SK-N-SH (cell line): ENCODE measurements at regions not wholly inside any gene's neighbourhood (a gene's known extent, or its start where the extent isn't known, plus 50 kb on each side); places are given as distances from the start of the nearest gene placed in this dataset.

Experiments used
- CTCF ChIA-PET: fragments of 300-600, 350-600 bp; formaldehyde crosslinking; extraction: SDS; loops from one replicate; lab custom pipeline; 2021; lab: Yijun Ruan, JAX
- POLR2A ChIA-PET: fragments of 350-600 bp; sonication (Branson Sonifier 250); formaldehyde crosslinking; extraction: SDS; loops from one replicate; lab custom pipeline; 2020; ENCODE audit warnings: antibody characterized with exemption, inconsistent platforms; lab: Yijun Ruan, JAX
- DNase-seq: peaks from one replicate; pipeline ENCODE4 v3.0.0; 2012
- H2AFZ ChIP-seq: fragments of 200-600 bp; sonication (generic); 2 replicates; pipeline ENCODE4 v1.8.1; 2016; ENCODE audit warnings: antibody characterized with exemption, mild to moderate bottlenecking, low read depth
- H3F3A ChIP-seq: fragments of 200-600 bp; sonication (generic); replicated peaks from 2 replicates; pipeline ENCODE3; 2016; ENCODE audit warnings: antibody characterized with exemption, mild to moderate bottlenecking; ENCODE audit not compliant: insufficient read depth
- H3K27ac ChIP-seq, 2 experiments: fragments of 200-500 bp in 1 of 2; fragments of 200-600 bp in 1 of 2; sonication (Bioruptor generic) in 1 of 2; sonication (generic), shearing (Covaris generic) in 1 of 2; 2 replicates each; pipeline versions ENCODE4 v1.5.1 to v1.6.1; 2014 to 2016; ENCODE audit warnings: low read depth in 2 of 2, inconsistent platforms in 1 of 2, low read length in 1 of 2, mild to moderate bottlenecking in 1 of 2, mixed read lengths in 1 of 2
- H3K27me3 ChIP-seq: fragments of 200-600 bp; sonication (generic), shearing (Covaris generic); 2 replicates; pipeline ENCODE4 v1.6.1; 2016; ENCODE audit warnings: mixed run types; ENCODE audit not compliant: insufficient read depth
- H3K36me3 ChIP-seq, 2 experiments: fragments of 200-500 bp in 1 of 2; fragments of 200-600 bp in 1 of 2; sonication (Bioruptor generic) in 1 of 2; sonication (generic) in 1 of 2; replicated peaks in 1 of 2; 2 replicates each; pipeline versions ENCODE3 to v1.5.1; 2014 to 2016; ENCODE audit warnings: low read length in 1 of 2, mild to moderate bottlenecking in 1 of 2; ENCODE audit not compliant: insufficient read depth in 2 of 2, control insufficient read depth in 1 of 2
- H3K4me1 ChIP-seq, 2 experiments: fragments of 200-500 bp in 1 of 2; fragments of 200-600 bp in 1 of 2; sonication (Bioruptor generic) in 1 of 2; sonication (generic), shearing (Covaris generic) in 1 of 2; 2 replicates each; pipeline versions ENCODE4 v1.5.1 to v1.6.1; 2014 to 2016; ENCODE audit warnings: low read depth in 1 of 2, low read length in 1 of 2, mixed run types in 1 of 2; ENCODE audit not compliant: insufficient read depth in 2 of 2, control insufficient read depth in 1 of 2
- H3K4me2 ChIP-seq: fragments of 200-600 bp; sonication (generic), shearing (Covaris generic); 2 replicates; pipeline ENCODE4 v1.6.1; 2017; ENCODE audit warnings: mixed run types
- H3K4me3 ChIP-seq, 2 experiments: fragments of 200-500 bp in 1 of 2; fragments of 200-600 bp in 1 of 2; sonication (Bioruptor generic) in 1 of 2; sonication (generic), shearing (Covaris generic) in 1 of 2; 2 replicates each; pipeline versions ENCODE4 v1.5.1 to v1.8.1; 2014 to 2016; ENCODE audit warnings: low read depth in 2 of 2, inconsistent platforms in 1 of 2, low read length in 1 of 2, mild to moderate bottlenecking in 1 of 2, mixed read lengths in 1 of 2, moderate library complexity in 1 of 2
- H3K79me2 ChIP-seq: fragments of 200-600 bp; sonication (generic); 2 replicates; pipeline ENCODE4 v1.8.1; 2017; ENCODE audit warnings: mild to moderate bottlenecking; ENCODE audit not compliant: insufficient read depth
- H3K9ac ChIP-seq: fragments of 200-600 bp; sonication (generic); 2 replicates; pipeline ENCODE4 v1.6.1; 2017; ENCODE audit warnings: mixed run types
- H3K9me2 ChIP-seq: fragments of 200-600 bp; sonication (generic); 2 replicates; pipeline ENCODE4 v1.6.1; 2017; ENCODE audit warnings: mixed run types
- H3K9me3 ChIP-seq: fragments of 200-600 bp; sonication (generic); 2 replicates; pipeline ENCODE4 v1.6.1; 2017; ENCODE audit warnings: mixed run types, mild to moderate bottlenecking, moderate library complexity
- H4K20me1 ChIP-seq: fragments of 200-600 bp; sonication (generic); 2 replicates; pipeline ENCODE4 v1.6.1; 2017; ENCODE audit warnings: mild to moderate bottlenecking, mixed run types; ENCODE audit not compliant: insufficient read depth
- CHD2 ChIP-seq: fragments of 150-350 bp; IDR thresholded peaks from 2 replicates; pipeline ENCODE4 v1.6.1; 2018; ENCODE audit warnings: low read length; ENCODE audit not compliant: partially characterized antibody
- EZH2phosphoT487 ChIP-seq: fragments of 200-600 bp; sonication (generic); IDR thresholded peaks from 2 replicates; pipeline ENCODE4 v1.6.1; 2017; ENCODE audit warnings: low read depth, mixed run types, mild to moderate bottlenecking, antibody characterized with exemption, moderate library complexity, borderline replicate concordance
- FOXJ3 ChIP-seq: sonication (generic); formaldehyde crosslinking; IDR thresholded peaks from 2 replicates; pipeline ENCODE4 v1.5.1; 2020; ENCODE audit warnings: mild to moderate bottlenecking, missing genetic modification reagents
- FOXM1 ChIP-seq: IDR thresholded peaks from 2 replicates; pipeline ENCODE4 v1.4.0; 2012; ENCODE audit warnings: low read depth, mild to moderate bottlenecking
- GATA2 ChIP-seq: sonication (generic); formaldehyde crosslinking; IDR thresholded peaks from 2 replicates; pipeline ENCODE4 v1.5.0; 2020; ENCODE audit warnings: mild to moderate bottlenecking, missing genetic modification reagents
- JUND ChIP-seq: IDR thresholded peaks from 2 replicates; pipeline ENCODE4 v1.4.0; 2012
- MXI1 ChIP-seq: IDR thresholded peaks from 2 replicates; pipeline ENCODE4 v1.6.1; 2012; ENCODE audit warnings: mild to moderate bottlenecking, low read depth, low read length, improper control_type of control experiment
- NFIC ChIP-seq: IDR thresholded peaks from 2 replicates; pipeline ENCODE4 v1.4.0; 2012; ENCODE audit warnings: borderline replicate concordance
- NRF1 ChIP-seq: IDR thresholded peaks from 2 replicates; pipeline ENCODE4 v1.6.1; 2012; ENCODE audit warnings: low read depth, mild to moderate bottlenecking, low read length
- RAD21 ChIP-seq: IDR thresholded peaks from 2 replicates; pipeline ENCODE4 v1.6.1; 2012; ENCODE audit warnings: mild to moderate bottlenecking, low read length
- SIN3A ChIP-seq: IDR thresholded peaks from 2 replicates; pipeline ENCODE4 v1.6.1; 2012; ENCODE audit warnings: low read depth, mild to moderate bottlenecking, low read length, moderate library complexity, borderline replicate concordance
- TCF12 ChIP-seq: IDR thresholded peaks from 2 replicates; pipeline ENCODE4 v1.4.0; 2012
- YY1 ChIP-seq: IDR thresholded peaks from 2 replicates; pipeline ENCODE4 v1.4.0; 2012; ENCODE audit warnings: low read depth, mild to moderate bottlenecking
- WGBS: methylation state at CpG from one replicate; pipeline ENCODE4 v1.1.6; 2017; ENCODE audit warnings: low lambda C conversion rate; 5-methylcytosine and 5-hydroxymethylcytosine counted together
- TF ChIP-seq, protein P1 (sequence below): fragments of 150-350 bp; IDR thresholded peaks from 2 replicates; pipeline ENCODE4 v1.6.1; 2016; ENCODE audit warnings: mild to moderate bottlenecking, low read depth, low read length
- TF ChIP-seq, protein P2 (sequence below): IDR thresholded peaks from 2 replicates; pipeline ENCODE4 v1.6.1; 2012; ENCODE audit warnings: mild to moderate bottlenecking, low read depth, low read length, moderate library complexity
- TF ChIP-seq, protein P3 (sequence below): fragments of 200-600 bp; sonication (generic); IDR thresholded peaks from 2 replicates; pipeline ENCODE4 v1.6.1; 2017; ENCODE audit warnings: antibody characterized with exemption, mild to moderate bottlenecking, moderate library complexity
- TF ChIP-seq, protein P4 (sequence below): fragments of 150-350 bp; IDR thresholded peaks from 2 replicates; pipeline ENCODE4 v1.6.1; 2017; ENCODE audit warnings: antibody characterized with exemption, low read length, low read depth, borderline replicate concordance

DNA sequence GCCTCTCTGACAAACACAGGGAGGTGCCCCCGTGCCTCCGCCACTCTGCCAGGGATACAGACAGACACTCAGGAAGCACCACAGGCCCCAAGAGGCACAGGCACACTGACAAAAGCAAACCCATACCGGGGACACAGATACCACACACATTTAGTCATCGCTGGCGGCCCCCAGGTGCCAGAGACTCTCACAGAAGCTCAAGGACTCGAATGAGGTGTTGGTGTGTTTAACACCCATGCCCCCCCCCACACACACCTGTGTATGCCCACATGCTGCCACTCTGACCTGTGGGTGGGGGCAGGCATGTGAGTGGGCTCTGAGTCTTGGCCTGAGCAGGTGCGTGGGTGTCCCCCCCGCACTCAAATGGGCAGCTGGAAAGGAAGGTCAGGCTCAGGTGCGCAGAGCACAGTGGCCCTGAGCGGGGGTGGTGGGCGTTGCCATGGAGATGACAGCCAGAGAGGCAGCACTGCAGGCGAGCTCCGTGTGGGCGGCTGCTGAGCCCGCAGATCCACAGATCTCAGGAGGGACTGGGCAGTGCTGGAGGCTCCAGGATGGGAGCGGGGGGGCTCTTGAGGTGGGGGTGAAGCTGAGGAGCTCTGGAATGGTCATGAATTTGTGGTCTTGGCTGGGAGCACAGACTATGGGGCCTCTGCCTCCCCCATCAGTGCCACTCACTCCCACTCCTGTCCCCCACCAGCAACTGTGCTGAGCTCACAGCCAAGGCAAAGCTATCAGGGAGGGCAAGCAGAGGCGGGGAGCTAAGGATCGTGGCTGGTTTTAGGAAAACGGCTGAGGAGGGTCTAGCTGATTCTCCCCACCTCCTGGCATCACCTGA is 73.9 kb upstream of the TAF1B start:
- no peaks in the 10 kb centered on the region for H4K20me1 ChIP-seq
- no peak overlapping the region for H3K27ac ChIP-seq
- H3K9me3 ChIP-seq = no peaks in the 10 kb centered on the region
- whole genome bisulfite sequencing = 66% methylated on average over 17 of the region's 19 CpGs
- no peak overlapping the region for H3K9ac ChIP-seq
- no peaks in the 10 kb centered on the region for H3K36me3 ChIP-seq
- no peaks in the 10 kb centered on the region for H3K79me2 ChIP-seq
- no peak overlapping the region for H3K4me2 ChIP-seq
- no peak overlapping the region for H3K4me3 ChIP-seq
- no peaks in the 10 kb centered on the region for H3K27me3 ChIP-seq
- no peak overlapping the region for H2AFZ ChIP-seq
- H3K9me2 ChIP-seq = no peaks in the 10 kb centered on the region
- TF ChIP-seq, protein P1, sequence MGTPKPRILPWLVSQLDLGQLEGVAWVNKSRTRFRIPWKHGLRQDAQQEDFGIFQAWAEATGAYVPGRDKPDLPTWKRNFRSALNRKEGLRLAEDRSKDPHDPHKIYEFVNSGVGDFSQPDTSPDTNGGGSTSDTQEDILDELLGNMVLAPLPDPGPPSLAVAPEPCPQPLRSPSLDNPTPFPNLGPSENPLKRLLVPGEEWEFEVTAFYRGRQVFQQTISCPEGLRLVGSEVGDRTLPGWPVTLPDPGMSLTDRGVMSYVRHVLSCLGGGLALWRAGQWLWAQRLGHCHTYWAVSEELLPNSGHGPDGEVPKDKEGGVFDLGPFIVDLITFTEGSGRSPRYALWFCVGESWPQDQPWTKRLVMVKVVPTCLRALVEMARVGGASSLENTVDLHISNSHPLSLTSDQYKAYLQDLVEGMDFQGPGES = no peak
- TF ChIP-seq MXI1 = peak; percentile 31; the same call in 1 of the 2 replicates
- ChIA-PET POLR2A (interaction anchor here (1.0 to 2.0 kb wide), 3 partner anchors 139 to 274 kb away, joined by 3 to 11 read pairs (median 6); partner anchors contain the start of genes ADAM17, KLF11 and YWHAQ), CTCF (interaction anchor here (0.5 to 6.3 kb wide), 26 partner anchors 11 to 303 kb away, joined by 3 to 101 read pairs (median 6); partner anchors contain the start of genes ADAM17 and TAF1B)
- DNase-seq = peak; percentile 83
- no peaks in the 10 kb centered on the region for H3F3A ChIP-seq
- H3K4me1 ChIP-seq = peaks cover 5 to 32% of the 10 kb centered on the region in 2 experiments; a peak in 2 of 4 replicates

DNA sequence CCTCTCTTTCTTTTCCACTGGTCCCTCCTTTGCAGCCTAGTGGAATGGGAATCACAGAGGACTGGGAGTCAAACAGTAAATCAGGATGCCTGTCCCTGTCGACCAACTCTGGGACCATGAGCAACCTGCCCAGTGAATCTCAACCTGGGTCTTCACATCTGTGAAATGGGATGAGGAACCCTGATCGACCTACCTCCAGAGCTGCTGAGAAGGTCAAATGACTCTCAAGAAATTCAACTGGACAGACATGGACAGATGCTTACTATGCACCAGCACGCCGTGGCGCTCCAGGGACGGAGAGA is 73.3 kb upstream of the TAF1B start:
- Histone ChIP-seq H2AFZ (no peak overlapping the region), H3K27me3 (no peaks in the 10 kb centered on the region), H4K20me1 (no peaks in the 10 kb centered on the region), H3K9ac (no peak overlapping the region), H3K9me2 (no peaks in the 10 kb centered on the region), H3F3A (no peaks in the 10 kb centered on the region), H3K9me3 (no peaks in the 10 kb centered on the region), H3K4me1 (peaks cover 5 to 32% of the 10 kb centered on the region in 2 experiments; a peak in 2 of 4 replicates), H3K79me2 (no peaks in the 10 kb centered on the region), H3K36me3 (no peaks in the 10 kb centered on the region), H3K4me2 (no peak overlapping the region)
- DNase-seq = no peak
- POLR2A ChIA-PET = interaction anchor here (1.0 to 2.0 kb wide), 3 partner anchors 140 to 274 kb away, joined by 3 to 11 read pairs (median 6); partner anchors contain the start of genes ADAM17, KLF11 and YWHAQ
- no peak for TF ChIP-seq GATA2
- TF ChIP-seq, protein P2, sequence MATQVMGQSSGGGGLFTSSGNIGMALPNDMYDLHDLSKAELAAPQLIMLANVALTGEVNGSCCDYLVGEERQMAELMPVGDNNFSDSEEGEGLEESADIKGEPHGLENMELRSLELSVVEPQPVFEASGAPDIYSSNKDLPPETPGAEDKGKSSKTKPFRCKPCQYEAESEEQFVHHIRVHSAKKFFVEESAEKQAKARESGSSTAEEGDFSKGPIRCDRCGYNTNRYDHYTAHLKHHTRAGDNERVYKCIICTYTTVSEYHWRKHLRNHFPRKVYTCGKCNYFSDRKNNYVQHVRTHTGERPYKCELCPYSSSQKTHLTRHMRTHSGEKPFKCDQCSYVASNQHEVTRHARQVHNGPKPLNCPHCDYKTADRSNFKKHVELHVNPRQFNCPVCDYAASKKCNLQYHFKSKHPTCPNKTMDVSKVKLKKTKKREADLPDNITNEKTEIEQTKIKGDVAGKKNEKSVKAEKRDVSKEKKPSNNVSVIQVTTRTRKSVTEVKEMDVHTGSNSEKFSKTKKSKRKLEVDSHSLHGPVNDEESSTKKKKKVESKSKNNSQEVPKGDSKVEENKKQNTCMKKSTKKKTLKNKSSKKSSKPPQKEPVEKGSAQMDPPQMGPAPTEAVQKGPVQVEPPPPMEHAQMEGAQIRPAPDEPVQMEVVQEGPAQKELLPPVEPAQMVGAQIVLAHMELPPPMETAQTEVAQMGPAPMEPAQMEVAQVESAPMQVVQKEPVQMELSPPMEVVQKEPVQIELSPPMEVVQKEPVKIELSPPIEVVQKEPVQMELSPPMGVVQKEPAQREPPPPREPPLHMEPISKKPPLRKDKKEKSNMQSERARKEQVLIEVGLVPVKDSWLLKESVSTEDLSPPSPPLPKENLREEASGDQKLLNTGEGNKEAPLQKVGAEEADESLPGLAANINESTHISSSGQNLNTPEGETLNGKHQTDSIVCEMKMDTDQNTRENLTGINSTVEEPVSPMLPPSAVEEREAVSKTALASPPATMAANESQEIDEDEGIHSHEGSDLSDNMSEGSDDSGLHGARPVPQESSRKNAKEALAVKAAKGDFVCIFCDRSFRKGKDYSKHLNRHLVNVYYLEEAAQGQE = no peak
- no peak for TF ChIP-seq TCF12
- no peak for TF ChIP-seq YY1
- no peak for TF ChIP-seq NFIC
- TF ChIP-seq FOXM1 = no peak
- TF ChIP-seq SIN3A = no peak
- TF ChIP-seq, protein P3, sequence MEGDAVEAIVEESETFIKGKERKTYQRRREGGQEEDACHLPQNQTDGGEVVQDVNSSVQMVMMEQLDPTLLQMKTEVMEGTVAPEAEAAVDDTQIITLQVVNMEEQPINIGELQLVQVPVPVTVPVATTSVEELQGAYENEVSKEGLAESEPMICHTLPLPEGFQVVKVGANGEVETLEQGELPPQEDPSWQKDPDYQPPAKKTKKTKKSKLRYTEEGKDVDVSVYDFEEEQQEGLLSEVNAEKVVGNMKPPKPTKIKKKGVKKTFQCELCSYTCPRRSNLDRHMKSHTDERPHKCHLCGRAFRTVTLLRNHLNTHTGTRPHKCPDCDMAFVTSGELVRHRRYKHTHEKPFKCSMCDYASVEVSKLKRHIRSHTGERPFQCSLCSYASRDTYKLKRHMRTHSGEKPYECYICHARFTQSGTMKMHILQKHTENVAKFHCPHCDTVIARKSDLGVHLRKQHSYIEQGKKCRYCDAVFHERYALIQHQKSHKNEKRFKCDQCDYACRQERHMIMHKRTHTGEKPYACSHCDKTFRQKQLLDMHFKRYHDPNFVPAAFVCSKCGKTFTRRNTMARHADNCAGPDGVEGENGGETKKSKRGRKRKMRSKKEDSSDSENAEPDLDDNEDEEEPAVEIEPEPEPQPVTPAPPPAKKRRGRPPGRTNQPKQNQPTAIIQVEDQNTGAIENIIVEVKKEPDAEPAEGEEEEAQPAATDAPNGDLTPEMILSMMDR = no peak
- TF ChIP-seq NRF1 = no peak
- no peak for TF ChIP-seq MXI1
- TF ChIP-seq, protein P4, sequence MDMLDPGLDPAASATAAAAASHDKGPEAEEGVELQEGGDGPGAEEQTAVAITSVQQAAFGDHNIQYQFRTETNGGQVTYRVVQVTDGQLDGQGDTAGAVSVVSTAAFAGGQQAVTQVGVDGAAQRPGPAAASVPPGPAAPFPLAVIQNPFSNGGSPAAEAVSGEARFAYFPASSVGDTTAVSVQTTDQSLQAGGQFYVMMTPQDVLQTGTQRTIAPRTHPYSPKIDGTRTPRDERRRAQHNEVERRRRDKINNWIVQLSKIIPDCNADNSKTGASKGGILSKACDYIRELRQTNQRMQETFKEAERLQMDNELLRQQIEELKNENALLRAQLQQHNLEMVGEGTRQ = no peak
- no peak for TF ChIP-seq CHD2
- TF ChIP-seq JUND = no peak
- TF ChIP-seq FOXJ3 = no peak
- no peak for TF ChIP-seq RAD21
- no peak for TF ChIP-seq EZH2phosphoT487
- TF ChIP-seq, all 33 proteins: peak for 0
- Histone ChIP-seq H3K27ac (no peak overlapping the region), H3K4me3 (no peak overlapping the region)
- CTCF ChIA-PET = interaction anchor here (0.6 to 6.3 kb wide), 28 partner anchors 11 to 303 kb away, joined by 3 to 101 read pairs (median 5); partner anchors contain the start of genes ADAM17 and TAF1B
- WGBS = 67% methylated on average over 6 of the region's 6 CpGs
